NCI-H2171 treated with DMSO at 0.1 percent for 48 hours (cell line): ENCODE measurements at regions not wholly inside any gene's neighbourhood (a gene's known extent, or its start where the extent isn't known, plus 50 kb on each side); places are given as distances from the start of the nearest gene placed in this dataset.
"Not testable (repeated sequence)": the region's sequence is repeated elsewhere in the genome, so short reads cannot be mapped to it uniquely, and the experiment has no call there.

Experiments used
- DNase-seq: peaks from one replicate; lab custom pipeline; 2025; lab: John Stamatoyannopoulos, UW

- DNase-seq, result no peak
Measured at GRCh38 chr10:60618861-60619260, 159.4 kb upstream of the CDK1 start.

GRCh38 chr10:60615541-60615940 lies 162.7 kb upstream of the CDK1 start:
- no peak for DNase-seq

GRCh38 chr10:60614363-60614762 lies 163.9 kb upstream of the CDK1 start:
- DNase-seq, result peak; percentile 22

- DNase-seq, result no peak
Measured at GRCh38 chr10:60613434-60613833, 164.8 kb upstream of the CDK1 start.

GRCh38 chr10:60611291-60611747 lies 167.0 kb upstream of the CDK1 start:
- DNase-seq, result peak; percentile 21

- peak; percentile 26 for DNase-seq
Measured at GRCh38 chr10:60607372-60607771, 170.9 kb upstream of the CDK1 start.

GRCh38 chr10:60606343-60607080 lies 171.8 kb upstream of the CDK1 start:
- peak; percentile 32 for DNase-seq

GRCh38 chr10:60605476-60605875 lies 172.8 kb upstream of the CDK1 start:
- DNase-seq, result no peak

- DNase-seq, result no peak
Measured at GRCh38 chr10:60604342-60604741, 173.9 kb upstream of the CDK1 start.

- no peak for DNase-seq
Measured at GRCh38 chr10:60597513-60597912, 180.8 kb upstream of the CDK1 start.

- no peak for DNase-seq
Measured at GRCh38 chr10:60595852-60596251, 182.4 kb upstream of the CDK1 start.

GRCh38 chr10:60594476-60595051 lies 183.7 kb upstream of the CDK1 start:
- no peak for DNase-seq

- DNase-seq, result no peak
Measured at GRCh38 chr10:60591119-60591518, 187.2 kb upstream of the CDK1 start.

GRCh38 chr10:60589376-60589775 lies 188.9 kb upstream of the CDK1 start:
- no peak for DNase-seq

- DNase-seq, result not testable (repeated sequence)
Measured at GRCh38 chr10:60581782-60582181, 192.1 kb upstream of the ANK3 start.

- DNase-seq, result no peak
Measured at GRCh38 chr10:60578217-60578616, 188.5 kb upstream of the ANK3 start.

- DNase-seq, result peak; percentile 3
Measured at GRCh38 chr10:60576130-60577069, 186.7 kb upstream of the ANK3 start.

- no peak for DNase-seq
Measured at GRCh38 chr10:60575105-60575504, 185.4 kb upstream of the ANK3 start.

- no peak for DNase-seq
Measured at GRCh38 chr10:60574388-60574787, 184.7 kb upstream of the ANK3 start.

- DNase-seq, result peak; percentile 33
Measured at GRCh38 chr10:60573336-60573735, 183.7 kb upstream of the ANK3 start.

GRCh38 chr10:60572511-60573194 lies 183.0 kb upstream of the ANK3 start:
- DNase-seq, result peak; percentile 83

- DNase-seq, result peak; percentile 67
Measured at GRCh38 chr10:60570896-60571295, 181.2 kb upstream of the ANK3 start.
